ENCODE measurements at regions not wholly inside any gene's neighbourhood (a gene's known extent, or its start where the extent isn't known, plus 50 kb on each side); places are given as distances from the start of the nearest gene placed in this dataset.

GRCh38 chr10:111356571-111356970 is 279.7 kb downstream of the ADRA2A start:
- DNase-seq, result no peak

GRCh38 chr10:111357859-111358258 is 281.0 kb downstream of the ADRA2A start:
- DNase-seq, result no peak

- DNase-seq, result peak in 1 of 2 donors; percentile 1
Measured at GRCh38 chr10:111360260-111360925, 283.6 kb downstream of the ADRA2A start.

- no peak for DNase-seq
Measured at GRCh38 chr10:111367531-111367930, 290.7 kb downstream of the ADRA2A start.

- no peak for DNase-seq
Measured at GRCh38 chr10:111370101-111370500, 293.3 kb downstream of the ADRA2A start.

GRCh38 chr10:111373696-111374095 is 296.9 kb downstream of the ADRA2A start:
- no peak for DNase-seq

GRCh38 chr10:111379534-111380187 is 302.8 kb downstream of the ADRA2A start:
- DNase-seq, result no peak

GRCh38 chr10:111384556-111384955 is 307.7 kb downstream of the ADRA2A start:
- no peak for DNase-seq

- DNase-seq, result no peak
Measured at GRCh38 chr10:111390813-111391563, 314.2 kb downstream of the ADRA2A start.

- no peak for DNase-seq
Measured at GRCh38 chr10:111392159-111392558, 315.3 kb downstream of the ADRA2A start.

- DNase-seq, result no peak
Measured at GRCh38 chr10:111392910-111393309, 316.1 kb downstream of the ADRA2A start.

- DNase-seq, result no peak
Measured at GRCh38 chr10:111410740-111411139, 333.9 kb downstream of the ADRA2A start.

GRCh38 chr10:111425459-111425858 is 348.6 kb downstream of the ADRA2A start:
- no peak for DNase-seq

GRCh38 chr10:111429288-111430028 is 352.6 kb downstream of the ADRA2A start:
- no peak for DNase-seq

- no peak for DNase-seq
Measured at GRCh38 chr10:111430070-111430469, 353.2 kb downstream of the ADRA2A start.

- DNase-seq, result no peak
Measured at GRCh38 chr10:111432588-111432987, 355.8 kb downstream of the ADRA2A start.

GRCh38 chr10:111435871-111436270 is 359.0 kb downstream of the ADRA2A start:
- DNase-seq, result no peak

- DNase-seq, result no peak
Measured at GRCh38 chr10:111439034-111439842, 362.4 kb downstream of the ADRA2A start.

- no peak for DNase-seq
Measured at GRCh38 chr10:111440501-111440900, 363.7 kb downstream of the ADRA2A start.

GRCh38 chr10:111445667-111446066 is 368.8 kb downstream of the ADRA2A start:
- DNase-seq, result no peak

- no peak for DNase-seq
Measured at GRCh38 chr10:111446966-111447365, 370.1 kb downstream of the ADRA2A start.

GRCh38 chr10:111452153-111452552 is 375.3 kb downstream of the ADRA2A start:
- no peak for DNase-seq

All from stimulated activated CD4-positive, alpha-beta T cell treated with anti-CD3 and anti-CD28 coated beads, Interleukin-2, amount 100 ng/mL, for 24 hours (primary cell).